ENCODE measurements at regions not wholly inside any gene's neighbourhood (a gene's known extent, or its start where the extent isn't known, plus 50 kb on each side); places are given as distances from the start of the nearest gene placed in this dataset.

GRCh38 chr18:34548120-34548972 is 161.8 kb upstream of the DTNA start:
- TF ChIP-seq CTCF (IDR thresholded peaks at IDR 0.05; ENCODE audit: low read length) (no peak), EZH2 (IDR thresholded peaks at IDR 0.05; ENCODE audit: borderline replicate concordance, low read length) (no peak)
